H1 (cell line): ENCODE measurements at regions not wholly inside any gene's neighbourhood (a gene's known extent, or its start where the extent isn't known, plus 50 kb on each side); places are given as distances from the start of the nearest gene placed in this dataset.
A peak's percentile ranks its signal among the peaks of the same experiment; 100 is the strongest.

Source experiments
- CTCF ChIA-PET: fragments of 300-600 bp; sonication (Branson Sonifier 250); formaldehyde crosslinking; loops from one replicate; lab custom pipeline; 2021; ENCODE audit not compliant: partially characterized antibody; lab: Charles Lee
- POLR2A ChIA-PET: fragments of 300-600 bp; sonication (Branson Sonifier 250); formaldehyde crosslinking; loops from one replicate; lab custom pipeline; 2021; ENCODE audit warnings: inconsistent platforms; ENCODE audit not compliant: partially characterized antibody; lab: Charles Lee
- DNase-seq, 2 experiments: peaks; one replicate each; pipeline versions ENCODE4 v3.0.0 to v3.0.0-alpha.2; 2010 to 2022; ENCODE audit warnings: low spot score in 2 of 2, low read depth in 1 of 2, mixed read lengths in 1 of 2
- FAIRE-seq: peaks from 2 replicates; lab custom pipeline; 2011; peaks lifted over from hg19 to GRCh38; lab: Jason Lieb, UNC
- H2AFZ ChIP-seq: 2 replicates; pipeline ENCODE4 v1.8.1; 2012; ENCODE audit warnings: low read length, inconsistent platforms
- H2AK5ac ChIP-seq: 2 replicates; pipeline ENCODE4 v1.6.1; 2013; ENCODE audit warnings: low read depth, low read length
- H2BK120ac ChIP-seq: replicated peaks from 2 replicates; pipeline ENCODE3; 2013; ENCODE audit warnings: low read depth, low read length, inconsistent platforms
- H2BK12ac ChIP-seq: 2 replicates; pipeline ENCODE4 v1.6.1; 2013; ENCODE audit warnings: low read depth, low read length
- H2BK15ac ChIP-seq: 2 replicates; pipeline ENCODE4 v1.6.1; 2013; ENCODE audit warnings: low read length
- H2BK20ac ChIP-seq: 2 replicates; pipeline ENCODE4 v1.6.1; 2013; ENCODE audit warnings: low read length
- H2BK5ac ChIP-seq: 2 replicates; pipeline ENCODE4 v1.6.1; 2013; ENCODE audit warnings: low read depth, low read length
- H3K14ac ChIP-seq: 2 replicates; pipeline ENCODE4 v1.6.1; 2013; ENCODE audit warnings: inconsistent platforms; ENCODE audit not compliant: insufficient read length
- H3K18ac ChIP-seq: 2 replicates; pipeline ENCODE4 v1.6.1; 2013; ENCODE audit warnings: low read length; ENCODE audit errors: extremely low read depth
- H3K23ac ChIP-seq: 2 replicates; pipeline ENCODE4 v1.6.1; 2013; ENCODE audit warnings: inconsistent platforms; ENCODE audit not compliant: insufficient read length
- H3K23me2 ChIP-seq: 2 replicates; pipeline ENCODE4 v1.6.1; 2013; ENCODE audit warnings: low read depth, low read length
- H3K27ac ChIP-seq: 2 replicates; pipeline ENCODE4 v1.6.1; 2011; ENCODE audit warnings: low read depth, low read length, inconsistent platforms
- H3K27me3 ChIP-seq, 4 experiments: replicated peaks in 1 of 4; 1 replicate in 1 of 4; 2 replicates in 3 of 4; pipeline versions ENCODE4 v1.6.1 to v1.8.1; 2011 to 2013; ENCODE audit warnings: low read length in 3 of 4, mild to moderate bottlenecking in 3 of 4, inconsistent platforms in 2 of 4, mixed read lengths in 2 of 4, moderate library complexity in 1 of 4; ENCODE audit not compliant: control insufficient read depth in 3 of 4, insufficient read depth in 3 of 4; ENCODE audit errors: extremely low read depth in 1 of 4
- H3K36me3 ChIP-seq, 4 experiments: 2 replicates each; pipeline versions ENCODE4 v1.6.1 to v1.8.1; 2011 to 2013; ENCODE audit warnings: mild to moderate bottlenecking in 4 of 4, low read length in 3 of 4, moderate library complexity in 2 of 4, control low read depth in 1 of 4, inconsistent platforms in 1 of 4; ENCODE audit not compliant: insufficient read depth in 4 of 4, control insufficient read depth in 2 of 4
- H3K4ac ChIP-seq: replicated peaks from 2 replicates; pipeline ENCODE3; 2013; ENCODE audit warnings: low read length, low read depth, mixed read lengths, inconsistent platforms; ENCODE audit not compliant: insufficient read length
- H3K4me1 ChIP-seq, 4 experiments: replicated peaks in 1 of 4; 1 replicate in 1 of 4; 2 replicates in 3 of 4; pipeline versions ENCODE4 v1.6.1 to v1.8.1; 2011 to 2013; ENCODE audit warnings: low read length in 3 of 4, inconsistent platforms in 2 of 4, mixed read lengths in 1 of 4; ENCODE audit not compliant: insufficient read depth in 4 of 4, control insufficient read depth in 3 of 4
- H3K4me2 ChIP-seq, 2 experiments: 2 replicates each; pipeline versions ENCODE4 v1.6.1 to v1.8.1; 2011 to 2013; ENCODE audit warnings: low read depth in 2 of 2, low read length in 2 of 2, control low read depth in 1 of 2, inconsistent platforms in 1 of 2, mild to moderate bottlenecking in 1 of 2; ENCODE audit not compliant: insufficient read depth in 1 of 2
- H3K4me3 ChIP-seq, 4 experiments: fragments of 200-600, 300-600 bp in 1 of 4; sonication (generic), shearing (Covaris generic), sonication (Bioruptor Twin) in 1 of 4; 2 replicates each; pipeline versions ENCODE4 v1.5.1 to v1.8.1; 2011 to 2016; ENCODE audit warnings: low read length in 4 of 4, low read depth in 3 of 4, control low read depth in 2 of 4, inconsistent platforms in 2 of 4, mild to moderate bottlenecking in 2 of 4, mixed read lengths in 1 of 4, moderate library complexity in 1 of 4; ENCODE audit not compliant: insufficient read depth in 2 of 4; ENCODE audit errors: extremely low read depth in 1 of 4
- H3K56ac ChIP-seq: replicated peaks from 2 replicates; pipeline ENCODE3; 2013; ENCODE audit warnings: low read depth, mild to moderate bottlenecking, mixed read lengths, low read length, inconsistent platforms; ENCODE audit not compliant: insufficient read length
- H3K79me1 ChIP-seq: 2 replicates; pipeline ENCODE4 v1.6.1; 2013; ENCODE audit warnings: low read depth, low read length, control low read depth
- H3K79me2 ChIP-seq, 2 experiments: 2 replicates each; pipeline versions ENCODE4 v1.6.1 to v1.8.1; 2012 to 2013; ENCODE audit warnings: low read length in 2 of 2, mild to moderate bottlenecking in 2 of 2, inconsistent platforms in 1 of 2; ENCODE audit not compliant: insufficient read depth in 2 of 2, control insufficient read depth in 1 of 2
- H3K9ac ChIP-seq, 4 experiments: replicated peaks in 1 of 4; 1 replicate in 1 of 4; 2 replicates in 3 of 4; pipeline versions ENCODE4 v1.6.1 to v1.8.1; 2011 to 2013; ENCODE audit warnings: low read depth in 3 of 4, low read length in 3 of 4, control low read depth in 2 of 4, mild to moderate bottlenecking in 2 of 4, moderate library complexity in 2 of 4, inconsistent platforms in 1 of 4; ENCODE audit errors: extremely low read depth in 1 of 4
- H3K9me3 ChIP-seq, 2 experiments: 2 replicates each; pipeline versions ENCODE4 v1.6.1 to v1.8.1; 2012 to 2013; ENCODE audit warnings: mild to moderate bottlenecking in 2 of 2, moderate library complexity in 2 of 2, control low read depth in 1 of 2, inconsistent platforms in 1 of 2, low read depth in 1 of 2, low read length in 1 of 2, mixed read lengths in 1 of 2; ENCODE audit not compliant: insufficient read depth in 2 of 2
- H4K20me1 ChIP-seq, 2 experiments: replicated peaks in 1 of 2; 2 replicates each; pipeline versions ENCODE3 to v1.8.1; 2011 to 2013; ENCODE audit warnings: inconsistent platforms in 2 of 2, low read length in 2 of 2, mild to moderate bottlenecking in 1 of 2; ENCODE audit not compliant: insufficient read depth in 2 of 2, control insufficient read depth in 1 of 2
- H4K5ac ChIP-seq: 2 replicates; pipeline ENCODE4 v1.6.1; 2013; ENCODE audit warnings: low read length, low read depth, mixed read lengths, inconsistent platforms; ENCODE audit not compliant: insufficient read length
- H4K8ac ChIP-seq: 2 replicates; pipeline ENCODE4 v1.8.0; 2013; ENCODE audit warnings: mild to moderate bottlenecking, moderate library complexity, low read length, inconsistent platforms; ENCODE audit not compliant: insufficient read depth; ENCODE audit errors: extremely low read depth
- H4K91ac ChIP-seq: replicated peaks from 2 replicates; pipeline ENCODE3; 2013; ENCODE audit warnings: low read length, mixed read lengths, inconsistent platforms; ENCODE audit not compliant: insufficient read length
- CHD1 ChIP-seq: IDR thresholded peaks from 2 replicates; pipeline ENCODE4 v1.6.1; 2012; ENCODE audit warnings: low read depth, low read length, improper control_type of control experiment
- CHD2 ChIP-seq: IDR thresholded peaks from 2 replicates; pipeline ENCODE4 v1.6.1; 2012; ENCODE audit warnings: low read length, improper control_type of control experiment
- E2F6 ChIP-seq: IDR thresholded peaks from 2 replicates; pipeline ENCODE4 v1.6.1; 2012; ENCODE audit warnings: inconsistent platforms
- EZH2 ChIP-seq: fragments of 200-600 bp; sonication (generic); IDR thresholded peaks from 2 replicates; pipeline ENCODE4 v1.7.1; 2012; ENCODE audit warnings: low read depth, mild to moderate bottlenecking, moderate library complexity, low read length, inconsistent platforms; ENCODE audit not compliant: severe bottlenecking
- FOSL1 ChIP-seq: IDR thresholded peaks from 2 replicates; pipeline ENCODE4 v1.6.1; 2011; ENCODE audit warnings: mild to moderate bottlenecking, low read depth, low read length, moderate library complexity; ENCODE audit not compliant: insufficient read depth
- GABPA ChIP-seq: IDR thresholded peaks from 2 replicates; pipeline ENCODE4 v1.6.1; 2011; ENCODE audit warnings: mild to moderate bottlenecking, low read length, moderate library complexity, borderline replicate concordance; ENCODE audit not compliant: insufficient read depth
- KDM1A ChIP-seq: fragments of 200-600, 300-600 bp; sonication (generic); IDR thresholded peaks from 2 replicates; pipeline ENCODE4 v1.7.1; 2016; ENCODE audit warnings: mild to moderate bottlenecking, low read length, borderline replicate concordance
- MAFK ChIP-seq: IDR thresholded peaks from 2 replicates; pipeline ENCODE4 v1.6.1; 2012; ENCODE audit warnings: low read depth, mild to moderate bottlenecking, improper control_type of control experiment, low read length
- PHF8 ChIP-seq: fragments of 200-600 bp; sonication (generic); conservative IDR thresholded peaks from 2 replicates; pipeline ENCODE4 v1.7.1; 2012; ENCODE audit warnings: low read depth, mild to moderate bottlenecking, inconsistent platforms, low read length, moderate library complexity
- RXRA ChIP-seq: IDR thresholded peaks from 2 replicates; pipeline ENCODE4 v1.6.1; 2011; ENCODE audit warnings: low read depth, mild to moderate bottlenecking, low read length, moderate library complexity; ENCODE audit not compliant: insufficient read depth
- SIN3A ChIP-seq, 2 experiments: IDR thresholded peaks in 1 of 2; conservative IDR thresholded peaks in 1 of 2; 2 replicates each; pipeline ENCODE4 v1.6.1; 2011 to 2012; ENCODE audit warnings: low read length in 2 of 2, improper control_type of control experiment in 1 of 2, low read depth in 1 of 2, mild to moderate bottlenecking in 1 of 2
- SUZ12 ChIP-seq: fragments of 200-600 bp; sonication (generic); IDR thresholded peaks from 2 replicates; pipeline ENCODE4 v1.6.1; 2012; ENCODE audit warnings: mild to moderate bottlenecking, inconsistent platforms, low read length, moderate library complexity, mixed read lengths
- TCF12 ChIP-seq: IDR thresholded peaks from 2 replicates; pipeline ENCODE4 v1.6.1; 2011; ENCODE audit warnings: low read depth, mild to moderate bottlenecking, low read length
- WGBS, 2 experiments: shearing (Covaris generic) in 1 of 2; methylation state at CpG; one replicate each; pipeline versions ENCODE4 v1.1.6 to v1.1.7; 2013 to 2015; ENCODE audit warnings: low lambda C conversion rate in 2 of 2, mixed read lengths in 2 of 2, inconsistent platforms in 1 of 2, low coverage in 1 of 2, missing lambda C conversion rate in 1 of 2; ENCODE audit not compliant: insufficient replicate concordance in 2 of 2, insufficient coverage in 1 of 2, insufficient read length in 1 of 2; ENCODE audit errors: extremely low coverage in 1 of 2, missing lambda C conversion rate in 1 of 2; 5-methylcytosine and 5-hydroxymethylcytosine counted together

- Histone ChIP-seq H2BK12ac (peak overlapping the region; percentile 78; the same call in 1 of the 2 replicates), H3K79me1 (no peaks in the 10 kb centered on the region), H2BK20ac (0 out of 2 replicates have a peak overlapping the region, but pooled peaks have one; percentile 75), H3K56ac (no peak overlapping the region), H2AK5ac (no peak overlapping the region), H3K27ac (no peak overlapping the region), H4K91ac (peak overlapping the region; percentile 34), H3K23ac (no peak overlapping the region), H2AFZ (no peak overlapping the region), H4K20me1 (no peaks in the 10 kb centered on the region), H3K27me3 (no peaks in the 10 kb centered on the region), H3K36me3 (no peaks in the 10 kb centered on the region), H3K79me2 (no peaks in the 10 kb centered on the region), H3K14ac (no peak overlapping the region), H3K4ac (no peak overlapping the region), H3K4me1 (peaks cover 0 to 7% (median 2%) of the 10 kb centered on the region in 4 experiments; a peak in 2 of 7 replicates), H2BK15ac (no peak overlapping the region), H2BK5ac (no peak overlapping the region), H3K9me3 (no peaks in the 10 kb centered on the region), H2BK120ac (no peak overlapping the region), H4K8ac (no peak overlapping the region), H3K18ac (no peak overlapping the region), H3K23me2 (no peaks in the 10 kb centered on the region; the same call in 1 of the 2 replicates), H4K5ac (no peak overlapping the region), H3K4me2 (no peak overlapping the region), H3K9ac (no peak overlapping the region), H3K4me3 (no peak overlapping the region)
- TF ChIP-seq KDM1A = no peak
- no peak for TF ChIP-seq CHD1
- TF ChIP-seq EZH2 = no peak
- TF ChIP-seq E2F6 = no peak
- TF ChIP-seq SUZ12 = no peak
- no peak for TF ChIP-seq MAFK
- no peak for TF ChIP-seq CHD2
- no peak for TF ChIP-seq SIN3A (conservative IDR thresholded peaks at IDR 0.05 in 1 of 2, IDR thresholded peaks at IDR 0.05 in 1 of 2; ENCODE audit: low read depth in 1 of 2, low read length in 2 of 2)
- TF ChIP-seq PHF8 = no peak
- no peak for TF ChIP-seq FOSL1
- no peak for TF ChIP-seq GABPA
- no peak for TF ChIP-seq TCF12
- no peak for TF ChIP-seq RXRA
- DNase-seq (no peak), FAIRE-seq (no peak)
- 85% methylated on average over 3 of the region's 3 CpGs; no CpG with 5 or more reads in 1 of the 2 experiments for WGBS, 2 experiments
- CTCF ChIA-PET = interaction anchor here (0.6 to 1.0 kb wide), 3 partner anchors 35 to 924 kb away, joined by 3 read pairs; no protein-coding TSS in a partner anchor
- POLR2A ChIA-PET = no interaction called here
Observed at GRCh38 chr14:98195256-98195655, 1076.7 kb downstream of the BCL11B start.
